ENCODE measurements at regions not wholly inside any gene's neighbourhood (a gene's known extent, or its start where the extent isn't known, plus 50 kb on each side); places are given as distances from the start of the nearest gene placed in this dataset.

DNA sequence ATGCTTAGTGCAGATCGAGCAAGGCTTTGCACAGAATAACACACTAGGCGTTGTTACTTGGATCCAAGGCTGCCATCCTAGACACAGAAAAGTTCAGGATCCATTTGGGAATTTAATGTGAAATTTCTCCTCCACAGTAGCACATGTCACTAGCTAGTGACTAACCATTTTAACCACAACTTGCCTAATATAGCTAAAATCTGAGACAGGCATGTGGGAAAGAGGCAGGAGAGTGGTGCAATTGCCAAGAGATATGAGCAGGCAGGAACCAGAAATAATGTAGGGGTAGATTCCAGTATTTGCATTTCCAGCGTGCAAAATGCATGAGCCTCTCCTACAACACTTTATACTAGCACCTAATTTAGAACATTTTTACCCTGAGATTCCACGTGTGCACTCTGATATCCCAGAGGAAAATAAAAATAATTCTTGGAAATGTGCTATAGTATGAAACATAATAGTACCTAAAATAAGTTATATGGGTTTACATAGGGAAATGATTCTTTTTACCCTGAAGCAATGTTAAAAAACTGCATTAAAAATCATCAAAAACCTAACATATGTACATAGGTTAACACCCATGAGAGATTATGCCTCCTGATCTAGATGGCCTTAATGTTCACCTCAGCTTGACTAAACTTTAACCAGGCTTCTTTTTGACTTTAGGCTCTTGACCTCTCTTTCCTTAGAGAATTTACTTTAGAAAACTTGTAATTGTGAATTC, 1230.6 kb upstream of the NUDT12 start:
- Mint-ChIP-seq H3K27me3 (ENCODE audit: unreplicated experiment) (no peaks in the 10 kb centered on the region), H3K4me3 (ENCODE audit: unreplicated experiment) (no peak overlapping the region), H3K27ac (ENCODE audit: unreplicated experiment) (no peak overlapping the region), H3K4me1 (ENCODE audit: unreplicated experiment) (no peaks in the 10 kb centered on the region), H3K36me3 (ENCODE audit: low read depth, unreplicated experiment) (no peaks in the 10 kb centered on the region), H3K9me3 (ENCODE audit: unreplicated experiment) (no peaks in the 10 kb centered on the region)
- DNase-seq (ENCODE audit: low spot score): no peak
- TF ChIP-seq, protein P1, sequence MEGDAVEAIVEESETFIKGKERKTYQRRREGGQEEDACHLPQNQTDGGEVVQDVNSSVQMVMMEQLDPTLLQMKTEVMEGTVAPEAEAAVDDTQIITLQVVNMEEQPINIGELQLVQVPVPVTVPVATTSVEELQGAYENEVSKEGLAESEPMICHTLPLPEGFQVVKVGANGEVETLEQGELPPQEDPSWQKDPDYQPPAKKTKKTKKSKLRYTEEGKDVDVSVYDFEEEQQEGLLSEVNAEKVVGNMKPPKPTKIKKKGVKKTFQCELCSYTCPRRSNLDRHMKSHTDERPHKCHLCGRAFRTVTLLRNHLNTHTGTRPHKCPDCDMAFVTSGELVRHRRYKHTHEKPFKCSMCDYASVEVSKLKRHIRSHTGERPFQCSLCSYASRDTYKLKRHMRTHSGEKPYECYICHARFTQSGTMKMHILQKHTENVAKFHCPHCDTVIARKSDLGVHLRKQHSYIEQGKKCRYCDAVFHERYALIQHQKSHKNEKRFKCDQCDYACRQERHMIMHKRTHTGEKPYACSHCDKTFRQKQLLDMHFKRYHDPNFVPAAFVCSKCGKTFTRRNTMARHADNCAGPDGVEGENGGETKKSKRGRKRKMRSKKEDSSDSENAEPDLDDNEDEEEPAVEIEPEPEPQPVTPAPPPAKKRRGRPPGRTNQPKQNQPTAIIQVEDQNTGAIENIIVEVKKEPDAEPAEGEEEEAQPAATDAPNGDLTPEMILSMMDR (IDR thresholded peaks at IDR 0.05; ENCODE audit: unreplicated experiment): no peak

DNA sequence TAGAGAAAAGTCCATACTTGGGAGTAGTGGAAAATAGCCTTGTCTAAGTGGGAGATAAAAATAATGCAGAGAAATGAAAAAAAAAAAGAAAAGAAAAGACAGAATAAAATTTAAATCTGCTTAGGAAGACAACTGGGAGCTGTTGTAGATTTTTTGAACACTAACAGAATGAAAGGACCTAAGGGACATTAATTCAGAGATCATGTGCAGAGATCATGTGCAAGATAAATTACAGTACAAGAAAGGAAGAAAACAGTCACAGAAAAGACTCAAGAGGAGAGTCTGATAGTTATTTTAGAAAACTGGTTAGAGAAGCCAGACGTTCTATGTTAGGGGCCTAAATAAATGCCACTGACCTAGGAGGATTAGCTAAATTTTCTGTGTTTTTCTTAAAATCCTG, 1226.8 kb upstream of the NUDT12 start:
- TF ChIP-seq, protein P1 (IDR thresholded peaks at IDR 0.05; ENCODE audit: unreplicated experiment): no peak
- H3K4me1 Mint-ChIP-seq (ENCODE audit: unreplicated experiment): no peaks in the 10 kb centered on the region
- H3K36me3 Mint-ChIP-seq (ENCODE audit: low read depth, unreplicated experiment): peaks cover 3% of the 10 kb centered on the region
- no peak overlapping the region for H3K4me3 Mint-ChIP-seq (ENCODE audit: unreplicated experiment)
- no peaks in the 10 kb centered on the region for H3K27me3 Mint-ChIP-seq (ENCODE audit: unreplicated experiment)
- H3K27ac Mint-ChIP-seq (ENCODE audit: unreplicated experiment): no peak overlapping the region
- H3K9me3 Mint-ChIP-seq (ENCODE audit: unreplicated experiment): no peaks in the 10 kb centered on the region
- DNase-seq (ENCODE audit: low spot score): no peak

DNA sequence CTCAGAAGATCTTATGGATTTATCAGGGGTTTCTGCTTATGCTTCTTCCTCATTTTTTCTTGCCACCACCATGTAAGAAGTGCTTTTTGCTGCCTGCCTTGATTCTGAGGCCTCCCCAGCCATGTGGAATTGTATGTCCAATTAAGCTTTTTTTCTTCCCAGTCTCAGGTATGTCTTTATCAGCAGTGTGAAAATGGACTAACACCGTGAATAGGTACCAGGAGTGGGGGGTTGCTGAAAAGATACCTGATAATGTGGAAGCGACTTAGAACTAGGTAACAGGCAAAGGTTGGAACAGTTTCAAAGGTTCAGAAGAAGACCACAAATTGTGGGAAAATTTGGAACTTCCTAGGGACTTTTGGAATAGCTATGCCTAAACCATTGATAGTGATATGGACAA, 1222.5 kb upstream of the NUDT12 start:
- TF ChIP-seq, protein P1 (IDR thresholded peaks at IDR 0.05; ENCODE audit: unreplicated experiment): no peak
- Mint-ChIP-seq H3K36me3 (ENCODE audit: low read depth, unreplicated experiment) (peaks cover 3% of the 10 kb centered on the region), H3K27ac (ENCODE audit: unreplicated experiment) (no peak overlapping the region), H3K4me1 (ENCODE audit: unreplicated experiment) (no peaks in the 10 kb centered on the region), H3K27me3 (ENCODE audit: unreplicated experiment) (no peaks in the 10 kb centered on the region), H3K9me3 (ENCODE audit: unreplicated experiment) (no peaks in the 10 kb centered on the region), H3K4me3 (ENCODE audit: unreplicated experiment) (no peak overlapping the region)
- no peak for DNase-seq (ENCODE audit: low spot score)

DNA sequence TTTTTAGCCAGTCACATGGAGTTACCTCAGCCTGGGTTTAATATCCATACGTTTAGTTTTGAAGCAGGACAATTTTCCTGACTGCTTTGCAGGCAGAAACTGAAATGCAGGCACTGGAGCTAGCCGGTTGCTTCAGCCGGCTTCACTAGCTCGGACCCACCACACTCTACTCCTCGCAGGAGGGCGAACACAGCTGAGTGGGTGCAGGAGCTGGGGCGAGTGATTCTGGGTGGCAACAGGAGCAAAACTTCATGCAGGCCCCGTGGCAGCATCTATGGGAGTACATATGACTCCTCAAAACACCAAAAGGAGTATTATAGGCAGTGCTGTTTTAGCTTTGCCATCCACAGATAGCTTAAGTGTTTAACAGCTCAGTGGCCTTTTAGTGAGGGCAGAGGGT, 1211.8 kb upstream of the NUDT12 start:
- no peaks in the 10 kb centered on the region for H3K9me3 Mint-ChIP-seq (ENCODE audit: unreplicated experiment)
- TF ChIP-seq, protein P1 (IDR thresholded peaks at IDR 0.05; ENCODE audit: unreplicated experiment): no peak
- H3K4me1 Mint-ChIP-seq (ENCODE audit: unreplicated experiment): no peaks in the 10 kb centered on the region
- DNase-seq (ENCODE audit: low spot score): no peak
- no peak overlapping the region for H3K27ac Mint-ChIP-seq (ENCODE audit: unreplicated experiment)
- no peak overlapping the region for H3K4me3 Mint-ChIP-seq (ENCODE audit: unreplicated experiment)
- peaks cover 2% of the 10 kb centered on the region for H3K27me3 Mint-ChIP-seq (ENCODE audit: unreplicated experiment)
- no peaks in the 10 kb centered on the region for H3K36me3 Mint-ChIP-seq (ENCODE audit: low read depth, unreplicated experiment)

DNA sequence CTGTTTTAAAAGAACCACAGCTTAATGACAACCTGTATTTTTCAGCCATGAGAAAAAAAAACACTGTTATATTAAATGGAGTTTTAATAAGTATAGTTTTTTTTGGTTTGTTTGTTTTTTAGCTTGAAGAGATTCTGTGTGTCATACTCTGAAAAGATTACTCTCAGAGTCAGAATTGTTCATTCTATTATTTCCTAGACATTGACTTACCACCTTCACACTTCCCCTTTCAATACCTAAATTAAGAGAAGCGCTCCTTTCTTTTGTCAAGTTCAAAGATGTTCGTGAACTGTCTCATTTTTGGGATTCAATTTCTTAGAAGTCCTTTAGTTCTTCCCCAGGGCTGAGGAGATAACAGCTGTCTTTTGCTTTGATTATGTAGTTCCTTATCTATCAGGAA, 1201.6 kb upstream of the NUDT12 start:
- DNase-seq (ENCODE audit: low spot score): no peak
- TF ChIP-seq, protein P1 (IDR thresholded peaks at IDR 0.05; ENCODE audit: unreplicated experiment): no peak
- Mint-ChIP-seq H3K9me3 (ENCODE audit: unreplicated experiment) (no peaks in the 10 kb centered on the region), H3K4me3 (ENCODE audit: unreplicated experiment) (no peak overlapping the region), H3K4me1 (ENCODE audit: unreplicated experiment) (no peaks in the 10 kb centered on the region), H3K36me3 (ENCODE audit: low read depth, unreplicated experiment) (no peaks in the 10 kb centered on the region), H3K27me3 (ENCODE audit: unreplicated experiment) (no peaks in the 10 kb centered on the region), H3K27ac (ENCODE audit: unreplicated experiment) (no peak overlapping the region)

All from endothelial cell (in vitro differentiated cells).